Duodenal mucosa (tissue), 2 donors: ENCODE measurements at regions not wholly inside any gene's neighbourhood (a gene's known extent, or its start where the extent isn't known, plus 50 kb on each side); places are given as distances from the start of the nearest gene placed in this dataset.
"Not testable (repeated sequence)": the region's sequence is repeated elsewhere in the genome, so short reads cannot be mapped to it uniquely, and the experiment has no call there.

Source experiments
- H3K27ac ChIP-seq: one replicate; pipeline ENCODE4 v1.7.0; 2013; ENCODE audit warnings: low read depth, low read length
- H3K27me3 ChIP-seq, 2 donors: one replicate each; pipeline ENCODE4 v1.7.0; 2013; ENCODE audit warnings: low read length in 2 of 2, control low read depth in 1 of 2; ENCODE audit not compliant: insufficient read depth in 2 of 2, control insufficient read depth in 1 of 2
- H3K36me3 ChIP-seq, 2 donors: one replicate each; pipeline ENCODE4 v1.7.0; 2013; ENCODE audit warnings: low read length in 2 of 2, control low read depth in 1 of 2; ENCODE audit not compliant: insufficient read depth in 2 of 2, control insufficient read depth in 1 of 2
- H3K4me1 ChIP-seq, 2 donors: one replicate each; pipeline ENCODE4 v1.7.0; 2013; ENCODE audit warnings: low read length in 2 of 2, control low read depth in 1 of 2; ENCODE audit not compliant: insufficient read depth in 2 of 2, control insufficient read depth in 1 of 2
- H3K4me3 ChIP-seq, 2 donors: one replicate each; pipeline ENCODE4 v1.7.0; 2013; ENCODE audit warnings: low read length in 2 of 2, low read depth in 1 of 2
- H3K9ac ChIP-seq, 2 donors: one replicate each; pipeline ENCODE4 v1.7.0; 2013; ENCODE audit warnings: low read length in 2 of 2, low read depth in 1 of 2
- H3K9me3 ChIP-seq, 2 donors: one replicate each; pipeline ENCODE4 v1.7.0; 2013; ENCODE audit warnings: low read length in 2 of 2, control low read depth in 1 of 2; ENCODE audit not compliant: control insufficient read depth in 1 of 2

DNA sequence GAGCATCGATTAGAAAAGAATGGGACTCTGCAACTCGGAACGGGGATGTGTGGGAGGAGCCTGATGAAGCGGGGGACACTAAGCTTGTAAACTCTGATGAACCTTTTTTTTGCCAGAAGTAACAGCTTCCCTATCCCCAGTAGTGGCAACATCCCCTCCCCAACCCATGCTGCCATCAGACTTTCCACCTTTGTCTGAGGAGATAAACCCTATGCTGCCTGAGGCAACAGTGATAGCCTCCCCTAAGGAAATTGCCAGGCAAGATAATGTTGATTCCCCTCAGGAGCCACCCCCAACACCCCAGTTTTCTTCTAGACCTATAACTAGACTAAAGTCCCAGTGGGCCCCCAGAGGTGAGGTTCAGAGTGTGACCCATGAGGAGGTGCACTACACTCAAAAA lies 173.7 kb downstream of the AKR1D1 start:
- H3K4me1 ChIP-seq: no peaks in the 10 kb centered on the region
- no peak overlapping the region for H3K4me3 ChIP-seq
- H3K27ac ChIP-seq: no peak overlapping the region
- peaks cover 4 to 6% of the 10 kb centered on the region in 2 donors for H3K9me3 ChIP-seq
- no peaks in the 10 kb centered on the region for H3K36me3 ChIP-seq
- H3K27me3 ChIP-seq: no peaks in the 10 kb centered on the region
- no peak overlapping the region for H3K9ac ChIP-seq

- H3K4me1 ChIP-seq, H3K27me3 ChIP-seq, H3K36me3 ChIP-seq, H3K9ac ChIP-seq, H3K27ac ChIP-seq, H3K9me3 ChIP-seq, H3K4me3 ChIP-seq: not testable (repeated sequence)
Measured at GRCh38 chr7:138252666-138253065, 176.4 kb downstream of the AKR1D1 start.

GRCh38 chr7:138254444-138254843 lies 178.2 kb downstream of the AKR1D1 start:
- Histone ChIP-seq H3K4me3 (no peak overlapping the region), H3K36me3 (no peaks in the 10 kb centered on the region), H3K9me3 (no peaks in the 10 kb centered on the region), H3K27ac (no peak overlapping the region), H3K27me3 (no peaks in the 10 kb centered on the region), H3K9ac (no peak overlapping the region), H3K4me1 (peaks cover 0 to 9% of the 10 kb centered on the region in 2 donors)

GRCh38 chr7:138257459-138258196 lies 181.4 kb downstream of the AKR1D1 start:
- no peak overlapping the region for H3K9ac ChIP-seq
- no peak overlapping the region for H3K27ac ChIP-seq
- no peaks in the 10 kb centered on the region for H3K27me3 ChIP-seq
- peak overlapping the region in 1 of 2 donors; percentile 29 for H3K4me3 ChIP-seq
- no peaks in the 10 kb centered on the region for H3K36me3 ChIP-seq
- H3K4me1 ChIP-seq: peaks cover 0 to 9% of the 10 kb centered on the region in 2 donors
- peaks cover 0 to 5% of the 10 kb centered on the region in 2 donors for H3K9me3 ChIP-seq

DNA sequence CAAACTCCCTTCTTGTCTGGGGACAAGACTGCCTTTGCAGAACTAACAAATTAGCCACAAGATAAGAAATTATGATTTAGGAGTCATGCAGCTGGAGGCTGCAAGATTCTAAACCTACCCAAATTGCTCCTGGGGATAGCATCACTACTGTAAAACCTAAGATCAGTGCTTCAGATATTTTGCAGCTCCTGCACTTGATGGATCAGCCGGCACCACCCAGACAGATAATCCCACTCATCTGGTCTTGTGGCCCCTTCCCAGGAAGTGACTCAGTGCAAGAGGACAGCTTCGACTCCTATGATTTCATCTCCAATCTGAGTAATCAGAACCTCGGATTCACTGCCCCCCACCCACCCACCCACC lies 181.9 kb downstream of the AKR1D1 start:
- Histone ChIP-seq H3K9me3 (peaks cover 0 to 5% of the 10 kb centered on the region in 2 donors), H3K4me1 (peaks cover 0 to 9% of the 10 kb centered on the region in 2 donors), H3K36me3 (no peaks in the 10 kb centered on the region), H3K27me3 (no peaks in the 10 kb centered on the region), H3K9ac (no peak overlapping the region), H3K27ac (no peak overlapping the region), H3K4me3 (no peak overlapping the region)

GRCh38 chr7:138259675-138260074 lies 183.4 kb downstream of the AKR1D1 start:
- no peak overlapping the region for H3K9ac ChIP-seq
- H3K36me3 ChIP-seq: no peaks in the 10 kb centered on the region
- no peak overlapping the region for H3K27ac ChIP-seq
- no peaks in the 10 kb centered on the region for H3K27me3 ChIP-seq
- H3K4me1 ChIP-seq: peaks cover 0 to 9% of the 10 kb centered on the region in 2 donors
- peaks cover 0 to 5% of the 10 kb centered on the region in 2 donors for H3K9me3 ChIP-seq
- no peak overlapping the region for H3K4me3 ChIP-seq

- H3K27ac ChIP-seq: no peak overlapping the region
- no peaks in the 10 kb centered on the region for H3K36me3 ChIP-seq
- H3K4me1 ChIP-seq: no peaks in the 10 kb centered on the region
- no peaks in the 10 kb centered on the region for H3K9me3 ChIP-seq
- H3K27me3 ChIP-seq: no peaks in the 10 kb centered on the region
- H3K9ac ChIP-seq: no peak overlapping the region
- no peak overlapping the region for H3K4me3 ChIP-seq
Measured at GRCh38 chr7:138267934-138268333, 191.7 kb downstream of the AKR1D1 start.

DNA sequence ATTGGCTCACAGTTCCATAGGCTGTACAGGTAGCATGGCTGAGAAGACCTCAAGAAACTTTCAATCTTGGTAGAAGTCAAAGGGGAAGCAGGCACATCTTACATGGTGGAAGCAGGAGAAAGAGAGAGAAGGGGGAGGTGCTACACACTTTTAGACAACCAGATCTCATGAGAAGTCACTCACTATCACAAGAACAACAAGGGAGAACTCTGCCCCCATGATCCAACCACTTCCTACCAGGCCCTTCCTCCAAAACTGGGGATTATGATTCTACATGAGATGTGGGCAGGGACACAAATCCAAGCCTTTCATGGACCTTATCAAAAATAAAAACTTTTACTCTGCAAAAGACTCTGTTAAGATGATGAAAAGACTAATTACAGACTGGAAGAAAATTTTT lies 183.2 kb upstream of the TRIM24 start:
- H3K9me3 ChIP-seq: no peaks in the 10 kb centered on the region

GRCh38 chr7:138278601-138279000 lies 181.5 kb upstream of the TRIM24 start:
- H3K27ac ChIP-seq: no peak overlapping the region
- H3K9ac ChIP-seq: no peak overlapping the region
- H3K27me3 ChIP-seq: no peaks in the 10 kb centered on the region
- no peaks in the 10 kb centered on the region for H3K36me3 ChIP-seq
- H3K4me1 ChIP-seq: no peaks in the 10 kb centered on the region
- no peak overlapping the region for H3K4me3 ChIP-seq
- no peaks in the 10 kb centered on the region for H3K9me3 ChIP-seq

More for the DNA sequence above, 183.2 kb upstream of the TRIM24 start:
- H3K4me3 ChIP-seq: no peak overlapping the region
- no peak overlapping the region for H3K27ac ChIP-seq
- H3K4me1 ChIP-seq: no peaks in the 10 kb centered on the region
- no peaks in the 10 kb centered on the region for H3K27me3 ChIP-seq
- no peak overlapping the region for H3K9ac ChIP-seq
- H3K36me3 ChIP-seq: no peaks in the 10 kb centered on the region

- no peak overlapping the region for H3K4me3 ChIP-seq
- no peak overlapping the region for H3K27ac ChIP-seq
- H3K9ac ChIP-seq: no peak overlapping the region
Measured at GRCh38 chr7:138282997-138283396, 177.1 kb upstream of the TRIM24 start.

More at GRCh38 chr7:138282997-138283396, 177.1 kb upstream of the TRIM24 start:
- Histone ChIP-seq H3K36me3 (no peaks in the 10 kb centered on the region), H3K9me3 (no peaks in the 10 kb centered on the region), H3K27me3 (no peaks in the 10 kb centered on the region), H3K4me1 (no peaks in the 10 kb centered on the region)
